GM19193 (cell line): ENCODE measurements at regions not wholly inside any gene's neighbourhood (a gene's known extent, or its start where the extent isn't known, plus 50 kb on each side); places are given as distances from the start of the nearest gene placed in this dataset.

Experiments used
- POLR2A ChIP-seq: IDR thresholded peaks from 4 replicates; pipeline ENCODE4 v1.6.1; 2011; ENCODE audit not compliant: insufficient read depth, insufficient read length; ENCODE audit errors: extremely low read depth

- TF ChIP-seq POLR2A: no peak
Observed at GRCh38 chr6:3944246-3944645, 95.1 kb downstream of the FAM50B start.

GRCh38 chr6:3946778-3947177 is 97.6 kb downstream of the FAM50B start:
- no peak for TF ChIP-seq POLR2A

GRCh38 chr6:3948866-3949265 is 99.7 kb downstream of the FAM50B start:
- no peak for TF ChIP-seq POLR2A

- TF ChIP-seq POLR2A: no peak
Observed at GRCh38 chr6:3949521-3949920, 100.3 kb downstream of the FAM50B start.

- TF ChIP-seq POLR2A: no peak
Observed at GRCh38 chr6:3956054-3956453, 106.9 kb downstream of the FAM50B start.

- TF ChIP-seq POLR2A: no peak
Observed at GRCh38 chr6:3957321-3957720, 108.1 kb downstream of the FAM50B start.

GRCh38 chr6:3958255-3958654 is 109.1 kb downstream of the FAM50B start:
- no peak for TF ChIP-seq POLR2A

GRCh38 chr6:3959385-3959784 is 110.2 kb downstream of the FAM50B start:
- no peak for TF ChIP-seq POLR2A

GRCh38 chr6:3960754-3961361 is 111.7 kb downstream of the FAM50B start:
- TF ChIP-seq POLR2A: no peak

- TF ChIP-seq POLR2A: no peak
Observed at GRCh38 chr6:3961581-3962215, 112.5 kb downstream of the FAM50B start.

GRCh38 chr6:3962291-3963280 is 113.4 kb downstream of the FAM50B start:
- TF ChIP-seq POLR2A: no peak

GRCh38 chr6:3963426-3963825 is 114.3 kb downstream of the FAM50B start:
- no peak for TF ChIP-seq POLR2A

- TF ChIP-seq POLR2A: no peak
Observed at GRCh38 chr6:3965071-3965718, 113.7 kb downstream of the FAM217A start.

GRCh38 chr6:3966426-3966825 is 112.5 kb downstream of the FAM217A start:
- TF ChIP-seq POLR2A: no peak

- no peak for TF ChIP-seq POLR2A
Observed at GRCh38 chr6:3970097-3970496, 108.8 kb downstream of the FAM217A start.
